IMR-90 (cell line): ENCODE measurements at regions not wholly inside any gene's neighbourhood (a gene's known extent, or its start where the extent isn't known, plus 50 kb on each side); places are given as distances from the start of the nearest gene placed in this dataset.

Experiments
- ATAC-seq: fragments of 200-7000 bp; cut with Tn5 transposase; 2 replicates; pipeline ENCODE4 v1.9.1; 2020; ENCODE audit warnings: low read depth, mild to moderate bottlenecking, moderate library complexity
- BruUV-seq: library from RNA; stranded (reverse); fragments of 400-500 nt; replicated peaks from 2 replicates; lab custom pipeline; 2021; lab: Mats Ljungman, UMichigan
- CTCF ChIA-PET: fragments of 300-600 bp; formaldehyde crosslinking; extraction: SDS; loops from one replicate; lab custom pipeline; 2021; ENCODE audit warnings: antibody characterized with exemption; lab: Yijun Ruan, JAX
- POLR2A ChIA-PET: fragments of 300-600 bp; sonication (Branson Sonifier 250); formaldehyde crosslinking; loops from one replicate; lab custom pipeline; 2022; ENCODE audit warnings: antibody characterized with exemption; ENCODE audit not compliant: unreplicated experiment; lab: Charles Lee
- DNase-seq: peaks from one replicate; pipeline ENCODE4 v3.0.0; 2013
- H2AFZ ChIP-seq: replicated peaks from 2 replicates; pipeline ENCODE3; 2013; ENCODE audit warnings: low read length, mild to moderate bottlenecking; ENCODE audit not compliant: poor library complexity
- H2AK5ac ChIP-seq: 2 replicates; pipeline ENCODE4 v1.6.1; 2013; ENCODE audit warnings: low read depth, low read length, inconsistent platforms
- H2AK9ac ChIP-seq: replicated peaks from 2 replicates; pipeline ENCODE3; 2013; ENCODE audit warnings: mild to moderate bottlenecking, low read depth, low read length, moderate library complexity; ENCODE audit not compliant: poor library complexity
- H2BK120ac ChIP-seq: 2 replicates; pipeline ENCODE4 v1.6.1; 2013; ENCODE audit warnings: low read depth, low read length, inconsistent platforms
- H2BK15ac ChIP-seq: 3 replicates; pipeline ENCODE4 v1.6.1; 2013; ENCODE audit warnings: low read depth, low read length, inconsistent platforms
- H2BK20ac ChIP-seq: 2 replicates; pipeline ENCODE4 v1.6.1; 2013; ENCODE audit warnings: low read depth, mild to moderate bottlenecking, inconsistent platforms, low read length, moderate library complexity
- H2BK5ac ChIP-seq: 2 replicates; pipeline ENCODE4 v1.6.1; 2013; ENCODE audit warnings: mild to moderate bottlenecking, low read depth, low read length, inconsistent platforms; ENCODE audit not compliant: poor library complexity, severe bottlenecking
- H3K14ac ChIP-seq: replicated peaks from 2 replicates; pipeline ENCODE4 v1.6.1; 2013; ENCODE audit warnings: low read depth, low read length, inconsistent platforms
- H3K18ac ChIP-seq: 2 replicates; pipeline ENCODE4 v1.6.1; 2013; ENCODE audit warnings: low read depth, low read length, control low read depth
- H3K23ac ChIP-seq: 2 replicates; pipeline ENCODE4 v1.6.1; 2013; ENCODE audit warnings: low read depth, low read length, inconsistent platforms
- H3K27ac ChIP-seq: 2 replicates; pipeline ENCODE4 v1.5.1; 2013; ENCODE audit warnings: mild to moderate bottlenecking, control low read depth, low read length; ENCODE audit not compliant: insufficient read depth
- H3K27me3 ChIP-seq: 2 replicates; pipeline ENCODE4 v1.6.1; 2013; ENCODE audit warnings: low read length; ENCODE audit not compliant: control insufficient read depth, insufficient read depth
- H3K36me3 ChIP-seq: 2 replicates; pipeline ENCODE4 v1.6.1; 2013; ENCODE audit warnings: low read length, mixed read lengths; ENCODE audit not compliant: control insufficient read depth, insufficient read depth
- H3K4ac ChIP-seq: 2 replicates; pipeline ENCODE4 v1.6.1; 2013; ENCODE audit warnings: low read depth, low read length, inconsistent platforms
- H3K4me1 ChIP-seq: 2 replicates; pipeline ENCODE4 v1.6.1; 2013; ENCODE audit warnings: low read length, mixed read lengths; ENCODE audit not compliant: control insufficient read depth, insufficient read depth
- H3K4me2 ChIP-seq: 2 replicates; pipeline ENCODE4 v1.6.1; 2013; ENCODE audit warnings: low read depth, mild to moderate bottlenecking, control low read depth, low read length, moderate library complexity
- H3K4me3 ChIP-seq: 2 replicates; pipeline ENCODE4 v1.5.1; 2013; ENCODE audit warnings: low read depth, mild to moderate bottlenecking, control low read depth, low read length, moderate library complexity; ENCODE audit not compliant: insufficient read depth
- H3K56ac ChIP-seq: 2 replicates; pipeline ENCODE4 v1.6.1; 2013; ENCODE audit warnings: low read length, inconsistent platforms; ENCODE audit not compliant: insufficient read depth; ENCODE audit errors: extremely low read depth
- H3K79me1 ChIP-seq, 2 experiments: 2 replicates each; pipeline ENCODE4 v1.6.1; 2013; ENCODE audit warnings: low read length in 2 of 2, inconsistent platforms in 1 of 2, low read depth in 1 of 2
- H3K9ac ChIP-seq: 2 replicates; pipeline ENCODE4 v1.6.1; 2013; ENCODE audit warnings: low read depth, low read length, control low read depth
- H3K9me1 ChIP-seq: 2 replicates; pipeline ENCODE4 v1.6.1; 2013; ENCODE audit warnings: low read length, inconsistent platforms; ENCODE audit not compliant: insufficient read depth
- H3K9me3 ChIP-seq: 2 replicates; pipeline ENCODE4 v1.6.1; 2013; ENCODE audit warnings: low read length; ENCODE audit not compliant: control insufficient read depth, insufficient read depth
- H4K20me1 ChIP-seq: 2 replicates; pipeline ENCODE4 v1.6.1; 2013; ENCODE audit warnings: low read length, inconsistent platforms; ENCODE audit not compliant: insufficient read depth
- H4K5ac ChIP-seq: 2 replicates; pipeline ENCODE4 v1.6.1; 2013; ENCODE audit warnings: mild to moderate bottlenecking, low read depth, low read length, control low read depth
- H4K8ac ChIP-seq, 2 experiments: 2 replicates each; pipeline ENCODE4 v1.6.1; 2013; ENCODE audit warnings: low read depth in 2 of 2, low read length in 2 of 2, control low read depth in 1 of 2, inconsistent platforms in 1 of 2
- H4K91ac ChIP-seq: 2 replicates; pipeline ENCODE4 v1.6.1; 2013; ENCODE audit warnings: low read depth, low read length, inconsistent platforms; ENCODE audit not compliant: insufficient read depth
- MAFK ChIP-seq: IDR thresholded peaks from 2 replicates; pipeline ENCODE4 v1.6.1; 2012; ENCODE audit warnings: low read depth, low read length, improper control_type of control experiment
- MAZ ChIP-seq: IDR thresholded peaks from 2 replicates; pipeline ENCODE4 v1.6.1; 2012; ENCODE audit warnings: low read depth, mild to moderate bottlenecking, low read length, improper control_type of control experiment, moderate library complexity, borderline replicate concordance
- MXI1 ChIP-seq: IDR thresholded peaks from 2 replicates; pipeline ENCODE4 v1.6.1; 2012; ENCODE audit warnings: low read depth, mild to moderate bottlenecking, low read length, moderate library complexity, borderline replicate concordance
- WGBS, 2 experiments: methylation state at CpG; one replicate each; pipeline versions ENCODE4 v1.1.5 to v1.1.7; 2013; ENCODE audit warnings: missing lambda C conversion rate in 2 of 2; ENCODE audit not compliant: insufficient read length in 1 of 2; ENCODE audit errors: extremely low coverage in 2 of 2; 5-methylcytosine and 5-hydroxymethylcytosine counted together
- dilution Hi-C: fragments of 300-500 bp; cut with HindIII; formaldehyde crosslinking; loops from one replicate; pipeline ENCODE4 v1.14.3; 2018; ENCODE audit warnings: low sequenced_read_pairs; ENCODE audit not compliant: unreplicated experiment
- in situ Hi-C: fragments of 300-500 bp; cut with MboI; formaldehyde crosslinking; loops from 3 replicates; pipeline ENCODE4 v1.14.3; 2019; ENCODE audit warnings: low sequenced_read_pairs, inconsistent platforms, mixed read lengths
- intact Hi-C: fragments of 100-400 bp; cut with micrococcal nuclease; formaldehyde crosslinking; loops from 2 replicates; pipeline ENCODE4 v1.10.0; 2022

DNA sequence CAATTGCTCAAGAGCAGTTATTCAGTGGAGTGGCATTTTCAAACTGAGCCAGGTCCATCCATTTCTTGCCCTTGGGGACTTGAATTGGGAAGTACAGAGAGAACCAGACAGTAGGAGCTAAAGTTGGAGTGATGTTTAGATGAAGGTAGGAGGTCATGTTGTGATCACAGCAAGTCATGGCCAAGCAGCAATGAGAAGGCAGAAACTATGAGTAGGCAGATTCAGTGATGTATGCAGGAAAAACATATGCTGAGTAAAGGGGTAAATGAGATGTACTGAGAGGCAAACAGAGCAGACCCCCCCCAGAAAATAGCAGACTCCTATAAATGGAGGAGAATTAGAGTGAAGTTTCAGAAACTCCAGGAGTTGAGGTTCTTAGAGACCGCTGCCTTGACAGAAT lies 95.8 kb downstream of the PERP start:
- no peak for ATAC-seq
- no peak for DNase-seq
- POLR2A ChIA-PET = no interaction called here

More for the DNA sequence above, 95.8 kb downstream of the PERP start:
- Histone ChIP-seq H3K4me1 (no peaks in the 10 kb centered on the region), H3K9me3 (no peaks in the 10 kb centered on the region), H3K79me1 (no peaks in the 10 kb centered on the region), H2BK5ac (no peak overlapping the region), H2AK5ac (no peak overlapping the region), H2BK15ac (no peak overlapping the region), H3K4me2 (no peak overlapping the region), H3K9me1 (no peaks in the 10 kb centered on the region), H2BK20ac (no peak overlapping the region), H2AK9ac (no peak overlapping the region), H3K18ac (no peak overlapping the region), H4K91ac (no peak overlapping the region), H3K9ac (no peak overlapping the region), H3K56ac (no peak overlapping the region), H2AFZ (no peak overlapping the region), H3K23ac (no peak overlapping the region), H3K14ac (no peak overlapping the region), H3K36me3 (no peaks in the 10 kb centered on the region), H4K5ac (no peak overlapping the region), H3K27me3 (peaks cover 13% of the 10 kb centered on the region), H2BK120ac (no peak overlapping the region), H4K8ac (no peak overlapping the region), H3K4ac (no peak overlapping the region), H3K4me3 (no peak overlapping the region), H4K20me1 (no peaks in the 10 kb centered on the region), H3K27ac (no peak overlapping the region)
- WGBS, 2 experiments = no CpG with 5 or more reads among the region's 1 CpG
- in situ Hi-C loops = no loop called here
- BruUV-seq = no TSS peak
- intact Hi-C loops = no loop called here
- dilution Hi-C loops = no loop called here
- CTCF ChIA-PET = no interaction called here
- TF ChIP-seq MAZ (no peak), MXI1 (no peak), MAFK (no peak)
